Endothelial cell of umbilical vein (primary cell): ENCODE measurements at regions not wholly inside any gene's neighbourhood (a gene's known extent, or its start where the extent isn't known, plus 50 kb on each side); places are given as distances from the start of the nearest gene placed in this dataset.

Experiments
- BruUV-seq: library from RNA; stranded (reverse); fragments of 400-500 nt; replicated peaks from 2 replicates; lab custom pipeline; 2021; lab: Mats Ljungman, UMichigan
- CTCF ChIA-PET: fragments of 300-600, 350-600 bp; sonication (Branson Sonifier 250); formaldehyde crosslinking; loops from one replicate; lab custom pipeline; 2021; ENCODE audit warnings: antibody characterized with exemption, inconsistent platforms; lab: Charles Lee
- POLR2A ChIA-PET: fragments of 300-600, 350-600 bp; sonication (Branson Sonifier 250); formaldehyde crosslinking; loops from one replicate; lab custom pipeline; 2021; ENCODE audit warnings: antibody characterized with exemption, inconsistent platforms; lab: Charles Lee
- DNase-seq: peaks from one replicate; pipeline ENCODE4 v3.0.0-alpha.2; 2011; ENCODE audit warnings: low read depth, low spot score
- FAIRE-seq: peaks from 2 replicates; lab custom pipeline; 2011; peaks lifted over from hg19 to GRCh38; lab: Jason Lieb, UNC
- H2AFZ ChIP-seq: 2 replicates; pipeline ENCODE4 v1.6.0; 2012; ENCODE audit warnings: low read depth, low read length, control low read depth, inconsistent platforms
- H3K27ac ChIP-seq: 2 replicates; pipeline ENCODE4 v1.5.1; 2011; ENCODE audit warnings: low read depth, mild to moderate bottlenecking, control low read depth, low read length, moderate library complexity; ENCODE audit not compliant: insufficient read depth
- H3K27me3 ChIP-seq, 2 experiments: 2 replicates each; pipeline versions ENCODE4 v1.6.0 to v1.6.1; 2011; ENCODE audit warnings: low read length in 2 of 2, mixed read lengths in 1 of 2; ENCODE audit not compliant: control insufficient read depth in 2 of 2, insufficient read depth in 2 of 2
- H3K36me3 ChIP-seq, 2 experiments: 2 replicates in 1 of 2; 3 replicates in 1 of 2; pipeline ENCODE4 v1.5.1; 2011; ENCODE audit warnings: low read length in 2 of 2, mild to moderate bottlenecking in 1 of 2, moderate library complexity in 1 of 2; ENCODE audit not compliant: control insufficient read depth in 2 of 2, insufficient read depth in 2 of 2; ENCODE audit errors: extremely low read depth in 1 of 2
- H3K4me1 ChIP-seq: 3 replicates; pipeline ENCODE4 v1.5.1; 2011; ENCODE audit warnings: mild to moderate bottlenecking, low read length; ENCODE audit not compliant: control insufficient read depth, insufficient read depth; ENCODE audit errors: extremely low read depth
- H3K4me2 ChIP-seq: 2 replicates; pipeline ENCODE4 v1.6.1; 2011; ENCODE audit warnings: low read length, control low read depth, mixed read lengths; ENCODE audit not compliant: insufficient read depth
- H3K4me3 ChIP-seq, 3 experiments: fragments of 200-600 bp in 1 of 3; sonication (generic), shearing (Covaris generic) in 1 of 3; replicated peaks in 1 of 3; 2 replicates each; pipeline ENCODE4 v1.5.1; 2011 to 2016; ENCODE audit warnings: control low read depth in 3 of 3, low read length in 3 of 3, mild to moderate bottlenecking in 2 of 3, inconsistent platforms in 1 of 3, low read depth in 1 of 3, moderate library complexity in 1 of 3; ENCODE audit not compliant: insufficient read depth in 1 of 3
- H3K79me2 ChIP-seq: 2 replicates; pipeline ENCODE4 v1.6.0; 2012; ENCODE audit warnings: low read length, inconsistent platforms; ENCODE audit not compliant: control insufficient read depth, insufficient read depth
- H3K9ac ChIP-seq: replicated peaks from 2 replicates; pipeline ENCODE3; 2011; ENCODE audit warnings: low read length, control low read depth; ENCODE audit not compliant: insufficient read depth; ENCODE audit errors: extremely low read depth
- H3K9me1 ChIP-seq: replicated peaks from 3 replicates; pipeline ENCODE4 v1.6.0; 2011; ENCODE audit warnings: mild to moderate bottlenecking, low read length; ENCODE audit not compliant: control insufficient read depth, insufficient read depth; ENCODE audit errors: extremely low read depth
- H3K9me3 ChIP-seq: replicated peaks from 2 replicates; pipeline ENCODE4 v1.5.1; 2012; ENCODE audit warnings: low read length, inconsistent platforms; ENCODE audit not compliant: control insufficient read depth, insufficient read depth
- H4K20me1 ChIP-seq: replicated peaks from 2 replicates; pipeline ENCODE3; 2011; ENCODE audit warnings: mild to moderate bottlenecking, low read length; ENCODE audit not compliant: control insufficient read depth, insufficient read depth; ENCODE audit errors: extremely low read depth
- EZH2 ChIP-seq: IDR thresholded peaks from 2 replicates; pipeline ENCODE4 v1.6.1; 2012; ENCODE audit warnings: borderline replicate concordance, low read depth, mild to moderate bottlenecking, moderate library complexity, low read length, inconsistent platforms; ENCODE audit not compliant: severe bottlenecking
- FOS ChIP-seq: IDR thresholded peaks from 2 replicates; pipeline ENCODE4 v1.6.1; 2011; ENCODE audit warnings: mild to moderate bottlenecking, low read length, moderate library complexity, borderline replicate concordance; ENCODE audit not compliant: insufficient read depth
- GATA2 ChIP-seq: IDR thresholded peaks from 2 replicates; pipeline ENCODE4 v1.7.0; 2011; ENCODE audit warnings: low read depth, mild to moderate bottlenecking, moderate library complexity, mixed read lengths, low read length; ENCODE audit not compliant: insufficient read length, insufficient read depth
- JUN ChIP-seq: IDR thresholded peaks from 2 replicates; pipeline ENCODE4 v1.6.1; 2011; ENCODE audit warnings: borderline replicate concordance, low read depth; ENCODE audit not compliant: insufficient read length, insufficient read depth
- MYC ChIP-seq: IDR thresholded peaks from one replicate; pipeline ENCODE4 v1.6.1; 2011; ENCODE audit warnings: mild to moderate bottlenecking, low read depth, low read length
- POLR2A ChIP-seq: IDR thresholded peaks from 2 replicates; pipeline ENCODE4 v1.6.1; 2012; ENCODE audit warnings: low read depth, mild to moderate bottlenecking, control low read depth, low read length
- POLR2AphosphoS5 ChIP-seq: IDR thresholded peaks from 2 replicates; pipeline ENCODE4 v1.6.1; 2012; ENCODE audit warnings: low read depth, mild to moderate bottlenecking, control low read depth, low read length, moderate library complexity; ENCODE audit not compliant: insufficient read depth
- dilution Hi-C: fragments of 300-500 bp; cut with MboI; formaldehyde crosslinking; loops from one replicate; pipeline ENCODE4 v1.15.0; 2019; ENCODE audit warnings: low sequenced_read_pairs; ENCODE audit not compliant: extremely low pct_ligation_motif_present
- intact Hi-C: fragments of 100-400 bp; cut with micrococcal nuclease; formaldehyde crosslinking; loops from one replicate; pipeline ENCODE4 v1.10.0; 2022
- TF ChIP-seq, protein P1 (sequence below), 2 donors: IDR thresholded peaks; 1 replicate in 1 of 2; 2 replicates in 1 of 2; pipeline ENCODE4 v1.5.1; 2011; ENCODE audit warnings: low read length in 2 of 2, mild to moderate bottlenecking in 2 of 2, moderate library complexity in 2 of 2, control low read depth in 1 of 2, inconsistent platforms in 1 of 2, low read depth in 1 of 2; ENCODE audit not compliant: insufficient read depth in 1 of 2; ENCODE audit errors: extremely low read depth in 1 of 2
- TF ChIP-seq, protein P2 (sequence below): IDR thresholded peaks from 2 replicates; pipeline ENCODE4 v1.6.1; 2011; ENCODE audit not compliant: insufficient read depth, insufficient read length

DNA sequence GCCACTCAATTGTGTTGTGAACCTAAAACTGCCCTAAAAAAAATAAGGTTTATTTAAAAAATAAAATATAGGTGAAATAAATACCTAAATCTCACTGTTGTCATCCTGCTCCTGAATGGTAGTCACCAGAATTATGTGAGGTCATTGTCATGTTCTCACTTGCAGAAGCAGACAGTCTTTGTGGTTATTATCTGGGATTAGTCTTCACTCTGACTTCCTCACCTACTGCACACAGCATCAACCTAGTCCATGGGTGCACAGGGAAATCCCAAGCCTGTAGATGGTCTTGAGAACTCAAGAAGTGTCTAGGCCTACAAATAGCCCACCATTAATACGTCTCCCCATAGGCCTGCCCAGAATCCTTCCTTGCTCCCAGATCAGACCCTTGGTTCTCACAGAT is 97.0 kb downstream of the FOXF2 start:
- no peak for FAIRE-seq
- intact Hi-C loops (no loop called here), dilution Hi-C loops (no loop called here)
- H2AFZ ChIP-seq = no peak overlapping the region
- H3K36me3 ChIP-seq = no peaks in the 10 kb centered on the region
- H3K9ac ChIP-seq = no peak overlapping the region
- TF ChIP-seq JUN = no peak
- no peak for TF ChIP-seq POLR2AphosphoS5
- no peak for TF ChIP-seq POLR2A
- no peak for TF ChIP-seq MYC
- TF ChIP-seq GATA2 = no peak
- TF ChIP-seq, protein P1, sequence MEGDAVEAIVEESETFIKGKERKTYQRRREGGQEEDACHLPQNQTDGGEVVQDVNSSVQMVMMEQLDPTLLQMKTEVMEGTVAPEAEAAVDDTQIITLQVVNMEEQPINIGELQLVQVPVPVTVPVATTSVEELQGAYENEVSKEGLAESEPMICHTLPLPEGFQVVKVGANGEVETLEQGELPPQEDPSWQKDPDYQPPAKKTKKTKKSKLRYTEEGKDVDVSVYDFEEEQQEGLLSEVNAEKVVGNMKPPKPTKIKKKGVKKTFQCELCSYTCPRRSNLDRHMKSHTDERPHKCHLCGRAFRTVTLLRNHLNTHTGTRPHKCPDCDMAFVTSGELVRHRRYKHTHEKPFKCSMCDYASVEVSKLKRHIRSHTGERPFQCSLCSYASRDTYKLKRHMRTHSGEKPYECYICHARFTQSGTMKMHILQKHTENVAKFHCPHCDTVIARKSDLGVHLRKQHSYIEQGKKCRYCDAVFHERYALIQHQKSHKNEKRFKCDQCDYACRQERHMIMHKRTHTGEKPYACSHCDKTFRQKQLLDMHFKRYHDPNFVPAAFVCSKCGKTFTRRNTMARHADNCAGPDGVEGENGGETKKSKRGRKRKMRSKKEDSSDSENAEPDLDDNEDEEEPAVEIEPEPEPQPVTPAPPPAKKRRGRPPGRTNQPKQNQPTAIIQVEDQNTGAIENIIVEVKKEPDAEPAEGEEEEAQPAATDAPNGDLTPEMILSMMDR (IDR thresholded peaks at IDR 0.05; ENCODE audit: extremely low read depth in 1 of 2, insufficient read depth in 1 of 2, low read depth in 1 of 2, low read length in 2 of 2) = no peak
- no peak for TF ChIP-seq EZH2
- no peak for TF ChIP-seq FOS
- TF ChIP-seq, protein P2, sequence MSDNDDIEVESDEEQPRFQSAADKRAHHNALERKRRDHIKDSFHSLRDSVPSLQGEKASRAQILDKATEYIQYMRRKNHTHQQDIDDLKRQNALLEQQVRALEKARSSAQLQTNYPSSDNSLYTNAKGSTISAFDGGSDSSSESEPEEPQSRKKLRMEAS = no peak
- H3K4me3 ChIP-seq = no peak overlapping the region
- no peaks in the 10 kb centered on the region for H3K4me1 ChIP-seq
- no peaks in the 10 kb centered on the region for H3K79me2 ChIP-seq
- ChIA-PET CTCF (interaction anchor here (1.1 to 2.2 kb wide), 2 partner anchors 9 to 22 kb away, joined by 3 to 5 read pairs; no protein-coding TSS in a partner anchor), POLR2A (no interaction called here)
- H4K20me1 ChIP-seq = no peaks in the 10 kb centered on the region
- no peaks in the 10 kb centered on the region for H3K9me3 ChIP-seq
- H3K27me3 ChIP-seq = no peaks in the 10 kb centered on the region
- no peak for DNase-seq
- no TSS peak for BruUV-seq
- H3K27ac ChIP-seq = no peak overlapping the region
- no peaks in the 10 kb centered on the region for H3K9me1 ChIP-seq
- H3K4me2 ChIP-seq = no peak overlapping the region
